ENCODE measurements at regions not wholly inside any gene's neighbourhood (a gene's known extent, or its start where the extent isn't known, plus 50 kb on each side); places are given as distances from the start of the nearest gene placed in this dataset.

GRCh38 chr11:131254254-131254653 is 116.2 kb upstream of the NTM start:
- no peak for TF ChIP-seq CTCF (IDR thresholded peaks at IDR 0.05)
- no peak for TF ChIP-seq POLR2A (IDR thresholded peaks at IDR 0.05)

All from thyroid gland (tissue), 4 donors.